HCEC 1CT (cell line): ENCODE measurements at regions not wholly inside any gene's neighbourhood (a gene's known extent, or its start where the extent isn't known, plus 50 kb on each side); places are given as distances from the start of the nearest gene placed in this dataset.

Source experiments
- DNase-seq: peaks from one replicate; pipeline ENCODE4 v3.0.0-alpha.2; 2017

DNA sequence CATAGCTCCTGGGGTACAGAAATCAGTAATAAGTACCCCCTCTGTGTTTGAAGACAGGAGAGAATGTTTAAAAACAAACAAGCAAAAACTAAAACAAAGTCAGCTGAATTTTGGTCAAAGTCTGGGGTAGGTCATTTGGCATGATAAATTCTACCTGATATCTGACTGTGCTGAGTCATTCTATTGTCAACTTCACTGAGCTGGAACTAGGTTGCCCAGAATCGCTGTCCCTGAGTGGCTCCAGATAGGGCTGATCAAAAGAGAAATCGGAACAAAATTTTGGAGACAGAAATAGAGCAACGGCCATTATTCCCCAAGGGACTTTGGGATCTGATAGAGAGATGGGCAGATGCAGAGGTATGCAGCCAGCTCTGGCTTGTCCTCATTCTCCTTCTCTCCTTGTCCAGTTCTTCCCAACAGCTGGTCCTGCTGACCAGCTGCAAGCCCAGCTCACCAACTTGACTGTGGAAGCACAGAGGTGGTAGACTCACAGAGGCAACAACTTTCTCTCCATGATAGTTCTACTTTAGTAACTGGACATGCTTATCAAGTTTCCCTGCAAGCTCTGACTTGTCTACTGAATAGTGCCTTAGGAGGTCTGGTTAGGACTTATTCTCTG is 57.3 kb upstream of the MYRIP start:
- no peak for DNase-seq

DNA sequence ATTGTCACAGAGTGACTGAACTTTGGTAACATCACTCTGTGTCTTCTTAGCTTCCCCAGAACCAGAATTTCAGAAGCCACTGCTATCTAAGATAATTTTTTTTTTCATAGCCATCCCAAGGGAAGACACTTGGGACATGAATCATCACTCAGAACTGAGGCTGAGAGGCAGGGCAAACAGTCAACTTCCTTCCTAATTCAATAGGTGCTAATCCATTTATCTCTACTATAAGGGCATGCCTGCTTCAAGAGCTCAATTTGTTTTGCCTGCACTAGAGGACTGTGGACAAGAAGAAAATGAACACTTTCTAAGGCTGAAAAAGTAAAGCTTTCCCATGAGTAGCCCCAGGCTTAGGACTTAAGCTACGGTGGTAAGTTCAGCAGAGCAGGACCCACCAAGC is 56.7 kb upstream of the MYRIP start:
- DNase-seq, result no peak

DNA sequence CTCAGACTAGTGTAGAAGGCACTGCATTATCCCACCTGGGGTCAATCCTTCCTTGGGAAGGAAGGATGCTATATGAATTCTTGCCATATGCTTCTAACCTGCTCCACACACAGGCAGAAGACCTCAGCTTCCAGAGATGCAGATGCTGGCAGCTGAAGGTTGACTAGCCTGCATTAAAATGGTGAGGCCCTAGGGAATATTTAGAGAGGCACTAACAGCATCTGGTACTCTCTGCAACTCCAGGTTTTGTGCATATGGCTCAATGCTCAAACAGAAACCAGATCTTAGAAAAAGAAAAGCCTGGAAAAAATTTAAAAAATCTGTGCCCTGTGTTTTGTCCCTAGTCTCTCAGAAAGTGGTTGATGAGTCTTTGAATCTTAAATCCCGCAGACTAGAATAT is 56.0 kb upstream of the MYRIP start:
- DNase-seq, result no peak

DNA sequence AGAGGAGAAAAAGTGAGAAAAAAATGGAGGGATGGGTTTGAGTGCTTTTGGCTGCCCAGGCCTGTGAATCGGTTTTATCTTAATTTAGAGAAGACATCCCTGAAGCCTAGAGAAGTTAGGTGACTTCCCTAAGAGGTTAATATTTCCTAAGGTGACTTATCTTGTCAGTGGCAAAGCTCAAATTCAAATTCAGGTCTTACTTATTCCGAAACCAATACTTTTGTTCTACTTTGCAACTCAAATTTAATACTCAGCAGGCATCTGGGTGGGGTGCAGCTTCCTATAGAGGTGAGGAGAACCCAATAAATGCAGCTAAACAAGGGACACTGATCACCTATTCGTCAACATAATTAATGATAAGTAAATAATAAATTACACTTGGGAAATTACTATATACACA is 54.9 kb upstream of the MYRIP start:
- DNase-seq, result no peak

DNA sequence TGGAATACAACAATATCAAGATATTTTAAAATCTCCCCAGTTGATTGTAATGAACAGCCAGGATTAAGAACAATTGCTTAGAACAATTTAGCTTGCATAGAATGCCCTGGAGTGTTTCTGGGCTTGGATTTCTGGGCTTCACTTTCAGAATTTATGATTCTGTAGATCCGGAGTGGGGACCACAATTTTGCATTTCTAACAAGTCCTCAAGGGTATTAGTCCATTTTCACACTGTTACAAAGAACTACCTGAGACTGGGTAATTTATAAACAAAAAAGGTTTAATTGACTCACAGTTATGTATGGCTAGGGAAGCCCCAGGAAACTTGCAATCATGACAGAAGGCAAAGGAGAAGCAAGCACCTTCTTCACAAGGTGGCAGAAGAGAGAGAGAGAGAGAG is 54.3 kb upstream of the MYRIP start:
- no peak for DNase-seq

DNA sequence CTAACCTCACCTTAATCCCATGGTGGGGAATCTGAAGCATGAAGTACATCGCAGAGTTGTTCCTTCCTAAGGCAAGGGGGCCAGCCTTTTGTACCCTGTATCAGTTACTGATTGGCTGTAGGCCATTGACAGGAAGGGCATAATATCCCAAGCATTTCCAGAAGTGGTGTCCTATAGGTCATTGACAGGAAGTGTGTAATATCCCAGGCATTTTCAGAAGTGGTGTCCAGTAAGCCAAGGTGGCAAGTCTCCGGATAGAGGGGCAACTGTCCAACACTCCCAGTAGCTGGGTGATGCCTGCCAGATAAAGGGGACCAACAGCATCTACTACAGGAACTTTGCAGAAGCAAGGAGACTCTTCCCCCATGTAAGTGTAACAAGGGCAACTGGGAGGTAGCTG is 52.1 kb upstream of the MYRIP start:
- DNase-seq, result no peak
